ENCODE measurements at regions not wholly inside any gene's neighbourhood (a gene's known extent, or its start where the extent isn't known, plus 50 kb on each side); places are given as distances from the start of the nearest gene placed in this dataset.

GRCh38 chr2:16262526-16263178 is 322.3 kb downstream of the MYCN start:
- DNase-seq (ENCODE audit: low read depth in 1 of 2, low spot score in 1 of 2), result no peak

- DNase-seq (ENCODE audit: low read depth in 1 of 2, low spot score in 1 of 2), result no peak
These were observed 321.4 kb downstream of the MYCN start for GRCh38 chr2:16261791-16262190.

GRCh38 chr2:16261071-16261470 is 320.7 kb downstream of the MYCN start:
- no peak for DNase-seq (ENCODE audit: low read depth in 1 of 2, low spot score in 1 of 2)

GRCh38 chr2:16260041-16260830 is 319.9 kb downstream of the MYCN start:
- no peak for DNase-seq (ENCODE audit: low read depth in 1 of 2, low spot score in 1 of 2)

GRCh38 chr2:16259010-16259409 is 318.7 kb downstream of the MYCN start:
- DNase-seq (ENCODE audit: low read depth in 1 of 2, low spot score in 1 of 2), result no peak

GRCh38 chr2:16258350-16258749 is 318.0 kb downstream of the MYCN start:
- DNase-seq (ENCODE audit: low read depth in 1 of 2, low spot score in 1 of 2), result no peak

- DNase-seq (ENCODE audit: low read depth in 1 of 2, low spot score in 1 of 2), result no peak
These were observed 317.1 kb downstream of the MYCN start for GRCh38 chr2:16257322-16258028.

- DNase-seq (ENCODE audit: low read depth in 1 of 2, low spot score in 1 of 2), result no peak
These were observed 316.4 kb downstream of the MYCN start for GRCh38 chr2:16256601-16257321.

- no peak for DNase-seq (ENCODE audit: low read depth in 1 of 2, low spot score in 1 of 2)
These were observed 314.8 kb downstream of the MYCN start for GRCh38 chr2:16255120-16255519.

GRCh38 chr2:16254356-16254965 is 314.1 kb downstream of the MYCN start:
- no peak for DNase-seq (ENCODE audit: low read depth in 1 of 2, low spot score in 1 of 2)

GRCh38 chr2:16253291-16253690 is 312.9 kb downstream of the MYCN start:
- DNase-seq (ENCODE audit: low read depth in 1 of 2, low spot score in 1 of 2), result no peak

GRCh38 chr2:16252891-16253290 is 312.5 kb downstream of the MYCN start:
- DNase-seq (ENCODE audit: low read depth in 1 of 2, low spot score in 1 of 2), result no peak

GRCh38 chr2:16252251-16252650 is 311.9 kb downstream of the MYCN start:
- no peak for DNase-seq (ENCODE audit: low read depth in 1 of 2, low spot score in 1 of 2)

- no peak for DNase-seq (ENCODE audit: low read depth in 1 of 2, low spot score in 1 of 2)
These were observed 311.3 kb downstream of the MYCN start for GRCh38 chr2:16251511-16252225.

- DNase-seq (ENCODE audit: low read depth in 1 of 2, low spot score in 1 of 2), result no peak
These were observed 310.5 kb downstream of the MYCN start for GRCh38 chr2:16250886-16251285.

- DNase-seq (ENCODE audit: low read depth in 1 of 2, low spot score in 1 of 2), result no peak
These were observed 310.1 kb downstream of the MYCN start for GRCh38 chr2:16250466-16250865.

GRCh38 chr2:16250056-16250425 is 309.7 kb downstream of the MYCN start:
- DNase-seq (ENCODE audit: low read depth in 1 of 2, low spot score in 1 of 2), result no peak

GRCh38 chr2:16249246-16250055 is 309.1 kb downstream of the MYCN start:
- no peak for DNase-seq (ENCODE audit: low read depth in 1 of 2, low spot score in 1 of 2)

- DNase-seq (ENCODE audit: low read depth in 1 of 2, low spot score in 1 of 2), result no peak
These were observed 308.3 kb downstream of the MYCN start for GRCh38 chr2:16248571-16249105.

Measured in activated T-helper 1 cell treated with anti-CD3 and anti-CD28 coated beads, Interleukin-2, amount 50 U/mL, for 16 hours (primary cell).